GM19468 (cell line): ENCODE measurements at regions not wholly inside any gene's neighbourhood (a gene's known extent, or its start where the extent isn't known, plus 50 kb on each side); places are given as distances from the start of the nearest gene placed in this dataset.
"Not testable (repeated sequence)": the region's sequence is repeated elsewhere in the genome, so short reads cannot be mapped to it uniquely, and the experiment has no call there.

ENCODE experiments used
- ATAC-seq: cut with Tn5 transposase; IDR thresholded peaks from one replicate; pipeline ENCODE4 v1.9.1; 2021; ENCODE audit warnings: mild to moderate bottlenecking, moderate library complexity, moderate number of reproducible peaks; ENCODE audit not compliant: unreplicated experiment; ENCODE audit errors: extremely low read depth

DNA sequence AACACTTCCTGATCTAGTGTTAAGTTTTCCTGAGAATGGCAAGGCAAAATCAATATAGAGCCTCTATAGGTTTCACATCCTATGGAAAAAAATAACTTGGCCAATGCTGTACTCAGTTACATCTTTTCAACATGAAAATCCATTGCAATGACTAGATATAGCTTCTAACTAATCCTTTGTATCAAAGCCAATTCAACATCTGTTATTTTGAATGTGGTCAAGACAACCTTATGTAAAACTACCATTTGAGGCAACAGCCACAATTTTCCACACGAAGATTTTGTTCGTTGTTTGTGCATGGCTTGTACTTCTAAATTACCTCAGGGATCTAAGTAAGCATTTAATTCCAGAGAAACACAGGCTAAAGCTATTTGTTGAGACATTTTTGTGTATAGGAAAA, 637.8 kb upstream of the EYS start:
- ATAC-seq = no peak

GRCh38 chr6:66340736-66341135, 633.7 kb upstream of the EYS start:
- ATAC-seq = no peak

- ATAC-seq = no peak
Observed at GRCh38 chr6:66336176-66336575, 629.1 kb upstream of the EYS start.

GRCh38 chr6:66328200-66328599, 621.2 kb upstream of the EYS start:
- ATAC-seq = no peak

DNA sequence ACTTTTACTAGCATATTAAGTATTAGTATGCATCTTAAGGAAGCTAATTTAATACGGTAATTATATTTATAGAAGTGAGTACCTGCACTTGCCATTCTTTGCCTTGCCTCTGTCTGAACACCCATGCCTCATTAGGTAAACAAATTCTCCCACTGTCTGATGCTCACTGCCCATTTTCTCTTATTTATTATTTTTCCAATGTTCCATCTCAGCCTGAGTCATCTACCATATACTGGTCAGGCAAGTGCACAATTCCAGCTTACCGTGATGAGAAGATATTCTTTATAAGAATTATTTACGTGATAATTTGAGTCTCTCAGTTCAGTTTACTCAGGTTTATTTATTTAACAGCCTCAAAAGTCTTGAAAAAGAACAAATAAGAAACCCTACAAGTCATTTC, 619.2 kb upstream of the EYS start:
- no peak for ATAC-seq

GRCh38 chr6:66321017-66321416, 614.0 kb upstream of the EYS start:
- no peak for ATAC-seq

GRCh38 chr6:66307490-66307889, 600.5 kb upstream of the EYS start:
- ATAC-seq = no peak

- no peak for ATAC-seq
Observed at GRCh38 chr6:66291905-66292304, 584.9 kb upstream of the EYS start.

DNA sequence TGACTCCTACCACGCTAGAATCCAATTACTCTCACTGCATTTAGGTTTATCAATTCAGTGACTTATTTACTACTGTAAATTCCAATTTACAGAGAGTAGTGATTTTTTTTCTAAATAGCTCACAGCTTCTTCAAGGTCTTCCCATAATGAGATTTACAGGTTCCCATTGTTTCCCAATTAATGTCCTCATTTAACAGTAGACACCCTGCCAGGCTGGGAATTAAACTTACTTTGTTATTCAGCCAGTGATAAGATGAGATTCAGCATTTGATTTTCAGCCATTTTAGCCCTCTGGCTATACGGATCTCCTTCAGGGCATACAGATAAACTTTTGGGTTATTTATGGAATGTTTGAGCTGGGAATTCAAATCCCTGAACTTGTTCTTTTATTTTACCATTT, 582.9 kb upstream of the EYS start:
- no peak for ATAC-seq

GRCh38 chr6:66278115-66278514, 571.1 kb upstream of the EYS start:
- ATAC-seq = no peak

- no peak for ATAC-seq
Observed at GRCh38 chr6:66277400-66277799, 570.4 kb upstream of the EYS start.

- no peak for ATAC-seq
Observed at GRCh38 chr6:66265737-66266136, 558.7 kb upstream of the EYS start.

GRCh38 chr6:66264376-66264775, 557.4 kb upstream of the EYS start:
- no peak for ATAC-seq

DNA sequence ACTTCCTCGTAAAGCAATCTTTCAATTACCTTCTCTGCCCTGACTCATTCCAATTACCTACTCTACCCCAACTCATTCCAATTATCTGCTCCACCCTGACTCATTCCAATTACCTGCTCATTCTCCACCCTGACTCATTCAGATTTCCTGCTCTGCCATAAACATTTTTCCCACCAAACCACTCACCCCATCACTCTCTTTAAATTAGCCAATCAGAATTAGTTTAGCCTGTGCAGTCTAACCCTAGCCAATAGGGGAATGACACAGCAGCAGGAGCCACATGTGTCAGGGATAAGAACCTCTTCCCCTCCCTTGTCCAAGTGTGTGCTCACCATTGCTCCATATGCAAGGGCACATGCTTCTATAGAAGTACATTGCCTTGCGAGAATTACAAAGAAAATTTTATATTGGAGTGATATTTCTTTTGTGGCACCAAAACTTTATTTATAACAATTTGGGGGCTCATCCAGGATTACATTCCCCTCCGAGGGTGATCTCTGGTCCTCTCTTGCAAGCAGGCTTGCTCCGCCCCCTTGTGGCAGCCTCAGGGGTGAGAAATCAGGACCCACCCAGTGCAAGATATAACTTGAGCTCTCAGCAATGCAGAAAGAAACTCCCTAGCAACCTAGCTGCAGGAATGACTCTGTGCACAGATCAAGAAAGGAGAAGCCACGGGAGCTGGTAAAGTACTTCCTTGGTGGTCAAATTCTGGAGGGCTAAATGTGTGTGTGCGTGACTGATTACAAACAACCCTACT, 551.9 kb upstream of the EYS start:
- not testable (repeated sequence) for ATAC-seq

DNA sequence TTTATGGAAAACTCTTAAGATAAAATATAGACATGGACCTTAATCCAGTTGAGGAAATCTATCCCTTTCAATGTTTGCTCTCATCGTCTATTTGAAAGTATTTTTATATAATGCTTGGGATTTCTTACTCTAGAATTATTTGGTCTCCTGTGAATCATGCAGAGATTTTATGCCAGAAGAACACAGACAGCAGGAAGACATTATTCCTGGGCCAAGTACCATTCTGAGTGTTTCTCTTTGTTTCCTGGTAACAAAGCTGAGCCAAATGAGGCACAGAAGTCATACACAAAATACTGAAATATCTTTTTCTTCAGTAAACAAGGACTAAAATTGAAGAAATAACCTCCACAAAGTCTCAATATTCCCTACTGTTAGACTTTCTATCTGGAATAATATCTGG, 538.2 kb upstream of the EYS start:
- no peak for ATAC-seq

GRCh38 chr6:66238851-66239250, 531.8 kb upstream of the EYS start:
- no peak for ATAC-seq

- no peak for ATAC-seq
Observed at GRCh38 chr6:66232890-66233289, 525.9 kb upstream of the EYS start.

- no peak for ATAC-seq
Observed at GRCh38 chr6:66230591-66230990, 523.6 kb upstream of the EYS start.

DNA sequence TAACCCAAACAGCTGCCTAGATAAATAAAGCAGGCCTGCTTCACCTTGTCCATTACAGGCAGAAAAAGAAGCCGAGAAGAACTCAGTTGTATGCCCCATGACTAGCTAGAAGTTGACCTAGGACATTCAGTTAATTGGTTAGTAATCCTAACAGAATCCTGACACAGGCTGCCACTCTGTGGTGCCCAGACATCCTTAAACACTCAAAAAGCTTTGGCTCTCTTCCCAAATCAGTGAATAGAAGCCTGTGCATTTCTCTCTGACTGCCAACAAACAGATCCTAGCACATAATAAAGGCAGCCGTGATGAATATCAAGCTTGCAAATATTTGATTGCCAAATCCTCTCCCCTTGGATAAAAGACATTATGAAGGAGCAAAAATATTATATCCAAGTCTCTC, 519.1 kb upstream of the EYS start:
- no peak for ATAC-seq

- no peak for ATAC-seq
Observed at GRCh38 chr6:66210964-66211363, 503.9 kb upstream of the EYS start.

- no peak for ATAC-seq
Observed at GRCh38 chr6:66200390-66200789, 493.4 kb upstream of the EYS start.

DNA sequence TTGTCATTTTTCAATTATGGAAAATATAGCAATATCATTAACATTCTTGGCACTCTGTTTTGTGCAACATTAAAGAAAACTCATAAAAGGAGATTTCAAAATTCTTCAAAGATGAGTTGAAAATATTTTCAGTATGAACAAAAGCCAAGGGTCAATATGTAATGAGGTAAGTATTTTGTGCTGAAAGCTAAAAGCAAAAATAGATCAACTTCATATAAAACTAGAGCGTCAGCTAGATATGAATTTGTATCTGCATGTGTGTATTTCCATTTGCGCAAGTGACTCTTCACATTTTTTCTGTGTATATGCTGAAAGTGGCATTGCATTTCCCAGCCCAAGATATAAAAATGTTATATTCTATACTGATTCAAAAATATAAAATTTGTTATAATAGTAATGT, 492.1 kb upstream of the EYS start:
- ATAC-seq = no peak
